ENCODE measurements at regions not wholly inside any gene's neighbourhood (a gene's known extent, or its start where the extent isn't known, plus 50 kb on each side); places are given as distances from the start of the nearest gene placed in this dataset.
"Not testable (repeated sequence)": the region's sequence is repeated elsewhere in the genome, so short reads cannot be mapped to it uniquely, and the experiment has no call there.

DNA sequence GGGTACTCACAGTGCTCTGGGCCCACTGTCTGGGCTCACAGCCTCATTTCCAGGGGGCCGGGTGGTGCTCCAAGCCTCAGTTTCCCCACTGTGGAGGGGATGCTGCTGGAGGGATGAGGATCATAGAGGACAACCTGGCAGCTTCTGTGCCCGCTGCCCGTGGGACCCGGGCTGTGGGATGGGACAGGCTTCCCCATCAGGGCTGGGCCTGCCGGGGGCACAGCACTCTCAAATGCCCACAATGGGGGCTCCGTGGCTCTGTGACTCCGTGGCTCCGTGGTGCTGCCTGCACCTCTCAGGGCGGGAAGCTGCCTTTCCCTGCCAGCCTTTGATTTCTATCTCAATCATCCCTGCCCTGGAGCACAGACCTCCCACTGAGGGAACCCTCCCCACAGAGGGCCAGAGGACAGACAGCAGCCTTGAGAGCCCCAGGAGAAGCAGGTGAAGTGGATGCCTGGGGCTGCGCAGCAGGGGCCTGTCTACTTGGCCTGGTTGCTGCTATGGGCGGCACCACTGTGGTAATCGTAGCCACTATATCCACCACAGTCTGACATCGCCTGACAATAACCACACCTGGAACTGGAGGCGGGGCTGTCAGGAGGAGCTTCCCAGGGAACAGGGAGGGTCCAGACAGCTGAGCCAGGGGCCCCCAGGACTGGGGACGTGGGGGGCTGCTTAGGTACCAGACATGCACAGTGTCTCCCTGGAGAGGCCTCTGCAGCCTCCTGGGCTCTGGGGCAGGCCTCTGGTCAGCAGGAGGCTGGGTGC is 375.9 kb downstream of the TMEM121 start:
- Histone ChIP-seq H3K27ac (ENCODE audit: low read depth, low read length, poor library complexity, severe bottlenecking) (no peak overlapping the region), H3K9me3 (ENCODE audit: low read depth, low read length, poor library complexity, severe bottlenecking) (no peaks in the 10 kb centered on the region), H3K4me1 (ENCODE audit: insufficient read depth, low read length, poor library complexity, severe bottlenecking) (no peaks in the 10 kb centered on the region), H3K36me3 (ENCODE audit: insufficient read depth, low read length, poor library complexity, severe bottlenecking) (no peaks in the 10 kb centered on the region), H3K4me3 (ENCODE audit: low read depth, low read length, poor library complexity, severe bottlenecking) (no peak overlapping the region), H3K27me3 (replicated peaks; ENCODE audit: insufficient read depth, low read depth, low read length, poor library complexity) (peaks cover 3% of the 10 kb centered on the region)
- intact Hi-C loops (cut with micrococcal nuclease; ENCODE audit: unreplicated experiment): no loop called here
- POLR2A ChIA-PET (ENCODE audit: low non-redundant PET): no interaction called here
- CTCF ChIA-PET: no interaction called here
- no TSS peak for BruUV-seq (replicated peaks)
- DNase-seq (ENCODE audit: low spot score): no peak
- TF ChIP-seq EZH2 (IDR thresholded peaks at IDR 0.05; ENCODE audit: borderline replicate concordance, low read depth, low read length, poor library complexity, severe bottlenecking) (no peak), CTCF (conservative IDR thresholded peaks at IDR 0.05; ENCODE audit: low read depth, low read length) (no peak)

DNA sequence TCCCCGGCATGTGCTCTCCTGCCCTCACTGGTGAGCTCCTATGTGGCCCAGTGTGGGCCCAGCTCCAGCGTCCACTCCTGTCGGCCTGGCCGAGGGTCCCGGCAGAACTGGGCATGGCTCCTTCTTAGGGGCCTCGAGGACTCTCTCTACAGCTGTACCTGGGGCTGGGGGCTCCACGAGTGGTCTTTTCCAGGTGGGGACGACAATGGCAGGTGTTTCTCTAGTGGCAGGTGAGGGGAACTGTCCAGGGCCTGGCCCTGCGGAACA is 376.4 kb downstream of the TMEM121 start:
- CTCF ChIA-PET; H3K4me1 ChIP-seq (ENCODE audit: insufficient read depth, low read length, poor library complexity, severe bottlenecking); H3K27me3 ChIP-seq (replicated peaks; ENCODE audit: insufficient read depth, low read depth, low read length, poor library complexity); DNase-seq (ENCODE audit: low spot score); POLR2A ChIA-PET (ENCODE audit: low non-redundant PET); H3K36me3 ChIP-seq (ENCODE audit: insufficient read depth, low read length, poor library complexity, severe bottlenecking); H3K9me3 ChIP-seq (ENCODE audit: low read depth, low read length, poor library complexity, severe bottlenecking); BruUV-seq (replicated peaks); H3K27ac ChIP-seq (ENCODE audit: low read depth, low read length, poor library complexity, severe bottlenecking); intact Hi-C loops (cut with micrococcal nuclease; ENCODE audit: unreplicated experiment); H3K4me3 ChIP-seq (ENCODE audit: low read depth, low read length, poor library complexity, severe bottlenecking): not testable (repeated sequence)

DNA sequence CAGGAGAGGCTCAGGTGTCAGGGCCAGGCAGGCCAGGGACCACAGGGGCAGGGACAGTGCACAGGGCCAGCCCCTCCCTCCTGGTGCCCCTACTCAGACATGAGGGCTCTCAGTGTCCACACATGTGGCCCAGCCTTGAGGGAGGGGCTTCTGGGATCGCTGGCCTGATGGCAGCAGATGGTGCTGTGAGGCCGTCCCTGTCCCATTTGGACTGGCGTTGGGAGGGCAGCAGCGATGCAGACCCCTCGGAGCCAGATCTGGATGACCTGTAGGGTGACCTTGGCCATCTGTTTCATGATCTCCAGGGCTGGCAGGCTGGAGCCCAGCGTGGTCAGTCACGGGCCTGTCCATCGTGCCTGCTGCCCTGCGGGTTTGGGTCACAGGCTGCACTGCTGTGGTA is 377.6 kb downstream of the TMEM121 start:
- DNase-seq (ENCODE audit: low spot score): no peak
- no peak for TF ChIP-seq CTCF (conservative IDR thresholded peaks at IDR 0.05; ENCODE audit: low read depth, low read length)
- TF ChIP-seq EZH2 (IDR thresholded peaks at IDR 0.05; ENCODE audit: borderline replicate concordance, low read depth, low read length, poor library complexity, severe bottlenecking): no peak
- H3K9me3 ChIP-seq (ENCODE audit: low read depth, low read length, poor library complexity, severe bottlenecking): no peaks in the 10 kb centered on the region
- POLR2A ChIA-PET (ENCODE audit: low non-redundant PET): no interaction called here
- peaks cover 3% of the 10 kb centered on the region for H3K27me3 ChIP-seq (replicated peaks; ENCODE audit: insufficient read depth, low read depth, low read length, poor library complexity)
- H3K36me3 ChIP-seq (ENCODE audit: insufficient read depth, low read length, poor library complexity, severe bottlenecking): no peaks in the 10 kb centered on the region
- intact Hi-C loops (cut with micrococcal nuclease; ENCODE audit: unreplicated experiment): no loop called here
- no TSS peak for BruUV-seq (replicated peaks)
- no peaks in the 10 kb centered on the region for H3K4me1 ChIP-seq (ENCODE audit: insufficient read depth, low read length, poor library complexity, severe bottlenecking)
- CTCF ChIA-PET: no interaction called here
- no peak overlapping the region for H3K4me3 ChIP-seq (ENCODE audit: low read depth, low read length, poor library complexity, severe bottlenecking)
- no peak overlapping the region for H3K27ac ChIP-seq (ENCODE audit: low read depth, low read length, poor library complexity, severe bottlenecking)

- ChIA-PET POLR2A (ENCODE audit: low non-redundant PET) (no interaction called here), CTCF (no interaction called here)
- Histone ChIP-seq H3K9me3 (ENCODE audit: low read depth, low read length, poor library complexity, severe bottlenecking) (no peaks in the 10 kb centered on the region), H3K4me3 (ENCODE audit: low read depth, low read length, poor library complexity, severe bottlenecking) (no peak overlapping the region), H3K36me3 (ENCODE audit: insufficient read depth, low read length, poor library complexity, severe bottlenecking) (no peaks in the 10 kb centered on the region), H3K27me3 (replicated peaks; ENCODE audit: insufficient read depth, low read depth, low read length, poor library complexity) (peaks cover 3% of the 10 kb centered on the region), H3K4me1 (ENCODE audit: insufficient read depth, low read length, poor library complexity, severe bottlenecking) (no peaks in the 10 kb centered on the region), H3K27ac (ENCODE audit: low read depth, low read length, poor library complexity, severe bottlenecking) (no peak overlapping the region)
- TF ChIP-seq EZH2 (IDR thresholded peaks at IDR 0.05; ENCODE audit: borderline replicate concordance, low read depth, low read length, poor library complexity, severe bottlenecking): no peak
- intact Hi-C loops (cut with micrococcal nuclease; ENCODE audit: unreplicated experiment): no loop called here
- BruUV-seq (replicated peaks): no TSS peak
- DNase-seq (ENCODE audit: low spot score): no peak
Measured at GRCh38 chr14:105904379-105904778, 378.0 kb downstream of the TMEM121 start.
